ENCODE measurements at regions not wholly inside any gene's neighbourhood (a gene's known extent, or its start where the extent isn't known, plus 50 kb on each side); places are given as distances from the start of the nearest gene placed in this dataset.
"Not testable (repeated sequence)": the region's sequence is repeated elsewhere in the genome, so short reads cannot be mapped to it uniquely, and the experiment has no call there.

DNA sequence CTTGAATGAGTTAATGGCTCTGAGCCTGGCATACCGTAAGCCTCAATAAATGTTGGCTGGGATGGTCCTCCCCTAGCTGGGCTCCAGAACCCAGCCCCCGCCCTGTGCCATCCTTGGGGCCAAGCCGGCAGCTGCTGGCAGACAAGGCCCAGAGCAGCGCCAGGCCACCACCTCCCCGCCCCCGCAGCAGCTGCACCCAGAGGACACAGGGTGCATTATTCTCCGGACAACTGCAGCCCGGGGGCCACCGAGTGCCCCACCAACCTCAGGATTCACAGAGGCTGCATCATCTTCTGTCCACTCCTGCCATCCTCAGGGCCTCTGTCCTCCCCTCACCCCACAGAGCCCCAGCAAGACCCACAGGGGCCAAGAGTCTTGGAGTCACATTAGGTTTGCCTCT is 92.7 kb downstream of the NCOR2 start:
- no peak for DNase-seq

DNA sequence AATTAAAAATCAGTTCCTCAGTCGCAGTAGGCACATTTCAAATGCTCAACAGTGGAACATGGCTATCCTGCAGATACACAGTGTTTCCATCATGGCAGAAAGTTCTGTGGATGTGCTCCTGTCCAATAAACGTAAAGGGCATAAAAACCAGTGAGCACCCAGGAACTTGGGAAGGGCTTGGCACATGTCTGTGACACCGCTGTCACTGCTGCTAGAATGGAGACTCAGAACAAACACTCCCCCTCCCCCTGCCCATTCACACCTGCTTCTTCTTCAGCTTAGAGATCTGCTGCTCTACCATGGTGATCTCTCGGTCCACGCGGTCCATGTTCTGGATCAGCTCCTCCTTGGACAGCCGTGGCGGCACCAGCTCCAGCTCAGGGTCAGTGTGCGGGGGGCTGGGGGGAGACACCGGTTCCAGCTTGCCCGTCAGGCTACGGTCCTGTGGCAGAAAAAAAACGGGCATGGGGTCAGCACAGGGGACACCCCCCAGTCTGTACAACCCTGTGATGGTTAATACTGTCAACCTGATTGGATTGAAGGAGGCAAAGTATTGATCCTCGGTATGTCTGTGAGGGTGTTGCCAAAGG is 94.6 kb downstream of the NCOR2 start:
- DNase-seq: no peak

GRCh38 chr12:124471828-124472227 is 95.6 kb downstream of the NCOR2 start:
- no peak for DNase-seq

DNA sequence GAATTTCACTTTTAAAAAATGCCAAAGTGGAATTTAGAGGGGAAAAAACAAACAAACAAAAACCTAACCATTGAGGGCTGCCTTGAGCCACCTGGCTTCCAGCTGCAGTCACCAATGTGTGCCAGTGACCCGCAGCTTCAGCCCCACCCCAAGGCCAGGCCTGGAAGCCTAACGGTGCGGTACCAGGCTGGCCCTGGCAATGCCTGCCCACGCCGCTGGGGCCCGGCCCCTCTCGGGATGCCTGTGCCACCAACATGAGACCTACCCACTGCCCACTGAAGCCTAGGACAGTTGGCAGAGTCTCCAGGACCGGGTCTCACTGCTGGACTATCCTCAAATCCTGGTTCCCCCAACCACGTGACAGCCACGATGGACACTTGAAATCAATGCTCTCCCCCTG is 96.6 kb downstream of the NCOR2 start:
- no peak for DNase-seq

DNA sequence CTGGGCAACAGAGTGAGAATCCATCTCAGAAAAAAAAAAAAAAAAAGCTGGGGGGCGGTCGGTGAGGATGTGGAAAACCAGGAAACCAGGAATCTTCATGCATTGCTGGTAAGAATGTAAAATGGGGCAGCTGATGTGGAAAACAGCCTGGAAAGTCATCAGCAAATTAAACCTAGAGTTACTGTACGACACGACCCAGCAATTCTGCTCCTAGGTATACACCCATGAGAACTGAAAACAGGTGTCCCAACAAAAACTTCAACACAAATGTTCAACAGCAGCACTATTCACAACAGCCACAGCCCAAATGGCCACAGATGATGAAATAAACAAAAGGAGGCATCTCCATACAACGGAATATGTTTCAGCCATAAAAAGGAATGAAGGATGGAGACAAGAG is 97.3 kb downstream of the NCOR2 start:
- DNase-seq: no peak

DNA sequence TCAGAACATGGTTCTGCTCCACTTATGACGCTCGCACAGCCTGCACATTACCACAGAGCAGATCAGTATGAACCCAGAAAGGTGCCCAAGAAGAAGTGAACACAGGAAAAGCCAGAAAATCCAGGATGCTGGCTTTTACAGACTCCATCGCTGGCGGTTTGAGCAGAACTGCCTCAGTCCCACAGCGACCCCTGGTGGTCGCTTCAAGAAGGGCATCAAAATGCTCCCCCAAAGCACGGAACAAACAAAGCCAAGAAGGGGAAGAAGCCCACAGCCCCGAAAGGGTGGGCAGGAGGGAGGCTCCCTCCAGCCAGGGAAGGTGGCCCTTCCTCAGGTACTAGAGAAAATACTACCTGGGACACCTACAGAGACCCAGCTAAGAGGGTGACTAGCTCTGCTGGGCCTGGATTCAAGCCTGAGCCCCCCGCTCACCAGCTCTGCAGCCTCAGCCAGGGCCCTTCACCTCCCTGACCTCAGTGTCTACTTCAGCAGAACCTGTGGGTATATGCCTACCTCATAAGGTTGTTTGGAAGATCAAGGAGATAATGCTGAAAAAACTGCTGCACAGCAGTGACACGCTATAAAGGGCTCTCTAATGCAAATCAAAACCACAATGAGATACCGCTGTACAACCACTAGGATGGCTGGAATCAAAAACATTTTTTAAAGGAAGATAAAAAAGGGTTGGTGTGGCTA is 98.1 kb downstream of the NCOR2 start:
- no peak for DNase-seq

DNA sequence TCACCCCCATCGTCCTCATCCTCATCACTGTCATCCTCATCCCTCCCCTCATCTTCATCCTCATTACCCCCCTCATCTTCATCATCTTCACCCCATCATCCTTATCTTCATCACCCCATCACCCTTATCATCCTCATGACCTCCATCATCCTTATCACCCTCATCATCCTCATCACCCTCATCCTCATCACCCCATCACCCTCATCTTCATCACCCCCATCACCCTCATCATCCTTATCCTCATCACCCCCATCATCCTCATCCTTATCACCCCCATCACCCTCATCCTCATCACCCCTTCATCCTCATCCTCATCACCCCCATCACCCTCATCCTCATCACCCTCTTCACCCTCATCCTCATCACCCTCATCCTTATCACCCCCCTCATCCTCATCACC is 99.9 kb downstream of the NCOR2 start:
- not testable (repeated sequence) for DNase-seq

DNA sequence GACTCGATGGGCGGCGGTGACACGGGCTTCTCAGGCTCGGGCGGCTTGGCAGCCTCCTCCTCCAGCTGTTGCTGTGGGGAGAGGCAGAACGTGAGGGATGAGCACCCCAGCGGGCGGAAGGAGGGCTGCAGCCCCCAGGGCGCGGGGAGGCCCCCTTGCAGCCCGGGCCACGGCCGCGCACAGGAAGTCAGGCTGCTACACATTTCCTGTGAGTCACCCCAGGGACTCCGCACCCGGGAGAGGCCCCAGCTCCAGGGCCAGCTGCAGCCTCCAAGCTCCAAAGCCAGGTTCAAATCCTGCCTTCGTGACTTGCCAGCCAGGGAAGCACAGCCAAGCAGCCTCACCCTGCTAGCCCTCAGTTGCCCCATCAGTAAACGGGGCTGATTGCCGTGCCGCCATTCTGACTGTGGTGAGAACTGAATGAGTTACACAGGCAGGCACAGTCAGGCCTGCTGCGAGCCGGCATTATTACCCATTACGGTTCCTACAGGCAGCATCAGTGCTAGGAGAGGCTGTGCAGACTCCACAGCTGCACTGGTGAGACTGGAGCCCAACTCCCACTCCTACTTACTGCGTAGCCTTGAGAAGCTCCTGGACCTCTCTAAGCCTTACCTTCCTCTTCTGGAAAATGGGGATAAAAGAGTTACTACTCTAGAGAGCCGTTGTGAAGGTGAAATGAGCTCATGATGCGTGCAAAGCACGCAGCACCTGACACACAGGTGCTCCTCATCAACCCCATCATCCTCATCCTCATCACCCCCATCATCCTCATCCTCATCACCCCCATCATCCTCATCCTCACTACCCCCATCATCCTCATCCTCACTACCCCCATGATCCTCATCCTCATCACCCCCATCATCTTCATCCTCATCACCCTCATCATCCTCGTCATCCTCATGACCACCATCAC is 100.9 kb downstream of the NCOR2 start:
- no peak for DNase-seq

DNA sequence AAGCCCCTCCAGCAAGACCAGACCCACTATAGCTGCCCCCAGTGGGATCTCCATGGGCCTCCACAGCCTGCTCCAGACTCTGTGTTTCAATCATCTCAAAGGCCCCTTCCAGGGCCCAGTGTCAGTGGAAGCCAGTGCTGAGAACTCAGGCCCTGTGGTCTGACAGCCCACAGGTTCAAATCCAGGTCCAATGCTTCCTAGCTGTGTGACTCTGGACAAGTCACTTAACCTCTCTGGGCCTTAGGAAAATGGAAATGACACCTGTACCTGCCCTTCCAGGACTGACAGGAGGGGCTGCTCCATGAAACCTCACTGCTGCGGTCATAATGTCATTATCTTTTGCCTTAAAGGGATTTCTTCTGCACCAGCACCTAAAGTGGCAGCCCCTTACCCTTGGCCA is 101.9 kb downstream of the NCOR2 start:
- DNase-seq: no peak

GRCh38 chr12:124464830-124465229 is 102.6 kb downstream of the NCOR2 start:
- DNase-seq: no peak

DNA sequence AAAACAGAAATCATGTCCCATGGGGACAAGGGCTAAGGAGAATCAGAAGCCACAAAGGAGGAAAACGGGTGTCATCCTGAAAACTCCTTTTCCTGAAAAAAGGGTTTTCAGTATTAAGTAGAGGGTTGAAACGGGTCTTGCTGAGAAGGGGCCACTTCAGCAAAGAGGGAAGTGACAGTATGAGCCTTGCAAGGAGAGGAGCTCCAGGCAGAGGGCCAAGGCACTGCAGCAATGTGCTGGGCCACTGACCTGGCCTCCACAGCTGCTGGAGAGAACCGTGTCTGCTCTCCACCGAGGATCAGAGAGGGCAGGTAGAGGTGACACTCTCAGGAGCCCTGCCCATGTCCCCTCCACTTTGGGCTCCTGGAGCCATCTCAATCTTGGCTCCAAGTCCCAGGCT is 103.3 kb downstream of the NCOR2 start:
- no peak for DNase-seq

GRCh38 chr12:124463341-124463921 is 104.0 kb downstream of the NCOR2 start:
- DNase-seq: no peak

- DNase-seq: no peak
These were observed 104.7 kb downstream of the NCOR2 start for GRCh38 chr12:124462750-124463149.

DNA sequence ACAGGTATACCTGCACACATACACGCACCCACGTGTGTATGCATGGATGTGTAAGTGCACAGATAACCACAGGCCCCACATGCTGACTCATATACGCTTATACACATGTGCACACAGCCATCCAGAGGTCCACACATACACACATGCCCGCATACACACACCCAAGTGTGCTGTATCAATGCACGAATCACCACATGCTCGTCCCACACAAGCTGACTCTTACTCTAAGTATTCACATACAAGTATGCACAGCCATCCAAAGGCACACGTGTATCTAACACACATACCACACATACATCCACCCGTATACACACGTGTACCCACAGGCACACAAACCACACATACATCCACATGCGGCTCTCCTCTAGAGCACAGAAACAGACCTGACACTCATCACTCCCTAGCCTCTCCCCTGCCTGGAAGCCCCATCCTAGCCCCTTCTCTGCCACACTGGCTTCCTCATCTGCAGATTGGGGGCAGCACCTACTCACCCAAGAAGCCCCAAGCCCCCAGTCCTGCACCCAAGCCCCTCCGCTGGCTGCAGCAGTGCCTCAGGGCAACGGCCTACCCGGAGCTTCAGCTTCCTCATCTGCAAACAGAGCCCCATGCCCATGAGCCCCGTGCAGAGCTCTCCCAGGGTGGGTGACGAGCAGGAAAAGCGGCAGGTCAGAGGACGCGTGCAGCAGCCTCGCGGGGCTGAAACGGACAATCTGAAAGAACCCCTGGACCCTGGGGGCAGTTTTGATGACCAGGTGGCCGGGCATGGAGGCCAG is 105.4 kb downstream of the NCOR2 start:
- no peak for DNase-seq

DNA sequence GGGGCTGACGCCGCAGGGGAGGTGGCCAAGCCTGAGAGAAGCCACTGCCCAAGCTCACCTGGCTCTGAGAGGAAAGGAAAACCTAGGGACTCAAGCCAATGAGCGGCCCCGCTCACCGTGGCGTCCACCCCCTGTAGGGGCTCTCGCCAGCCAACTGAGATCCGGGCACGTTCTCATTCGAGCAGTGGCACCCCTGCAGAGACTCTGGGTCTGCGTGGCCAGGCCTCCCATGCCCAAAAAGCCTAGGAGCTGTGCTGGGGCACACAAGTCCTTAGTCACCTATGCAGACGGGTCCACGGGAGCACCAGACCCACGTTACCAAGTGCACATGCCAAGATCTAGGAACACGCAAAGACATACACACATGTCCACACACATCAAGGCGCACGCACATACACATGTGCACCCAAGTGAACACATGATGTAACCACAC is 106.2 kb downstream of the NCOR2 start:
- DNase-seq: no peak

GRCh38 chr12:124460771-124461170 is 106.6 kb downstream of the NCOR2 start:
- DNase-seq: no peak

DNA sequence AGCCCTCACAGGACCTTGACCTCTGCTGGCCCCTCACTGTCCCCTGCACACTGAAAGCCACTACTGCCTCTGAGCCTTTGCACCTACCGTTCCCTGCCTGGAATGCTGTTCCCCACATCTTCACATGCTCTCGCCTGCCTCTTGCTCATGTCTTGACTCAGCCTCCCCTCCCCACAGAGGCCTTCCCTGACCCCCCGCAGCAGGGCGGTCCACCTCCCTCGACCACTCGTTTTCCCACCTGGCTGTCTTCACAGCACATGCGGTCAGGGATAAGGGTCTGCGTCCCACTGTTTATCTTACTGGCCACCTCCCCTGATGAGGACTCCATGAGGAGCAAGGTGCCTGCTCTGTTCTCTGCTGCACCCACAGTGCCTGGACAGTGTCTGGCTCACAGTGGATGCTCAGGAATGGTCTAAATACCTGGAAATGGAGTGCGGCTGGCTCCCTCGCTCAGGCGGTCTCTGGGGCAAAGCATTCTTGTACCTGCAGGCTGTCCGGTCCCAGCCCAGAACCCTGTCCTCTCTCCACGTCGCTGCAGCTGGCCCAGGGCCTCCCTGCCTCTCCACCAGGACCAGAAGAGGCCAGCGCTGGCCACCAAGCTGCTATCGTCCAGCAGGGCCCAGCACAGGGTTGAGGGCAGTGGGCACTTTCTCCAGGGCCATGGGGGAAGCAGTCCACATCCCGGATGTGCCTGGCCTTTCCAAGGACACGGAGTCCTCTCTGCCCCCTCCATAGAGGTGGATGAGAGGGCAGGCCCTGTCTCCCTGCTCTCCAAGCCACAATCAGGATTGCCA is 107.4 kb downstream of the NCOR2 start:
- no peak for DNase-seq

DNA sequence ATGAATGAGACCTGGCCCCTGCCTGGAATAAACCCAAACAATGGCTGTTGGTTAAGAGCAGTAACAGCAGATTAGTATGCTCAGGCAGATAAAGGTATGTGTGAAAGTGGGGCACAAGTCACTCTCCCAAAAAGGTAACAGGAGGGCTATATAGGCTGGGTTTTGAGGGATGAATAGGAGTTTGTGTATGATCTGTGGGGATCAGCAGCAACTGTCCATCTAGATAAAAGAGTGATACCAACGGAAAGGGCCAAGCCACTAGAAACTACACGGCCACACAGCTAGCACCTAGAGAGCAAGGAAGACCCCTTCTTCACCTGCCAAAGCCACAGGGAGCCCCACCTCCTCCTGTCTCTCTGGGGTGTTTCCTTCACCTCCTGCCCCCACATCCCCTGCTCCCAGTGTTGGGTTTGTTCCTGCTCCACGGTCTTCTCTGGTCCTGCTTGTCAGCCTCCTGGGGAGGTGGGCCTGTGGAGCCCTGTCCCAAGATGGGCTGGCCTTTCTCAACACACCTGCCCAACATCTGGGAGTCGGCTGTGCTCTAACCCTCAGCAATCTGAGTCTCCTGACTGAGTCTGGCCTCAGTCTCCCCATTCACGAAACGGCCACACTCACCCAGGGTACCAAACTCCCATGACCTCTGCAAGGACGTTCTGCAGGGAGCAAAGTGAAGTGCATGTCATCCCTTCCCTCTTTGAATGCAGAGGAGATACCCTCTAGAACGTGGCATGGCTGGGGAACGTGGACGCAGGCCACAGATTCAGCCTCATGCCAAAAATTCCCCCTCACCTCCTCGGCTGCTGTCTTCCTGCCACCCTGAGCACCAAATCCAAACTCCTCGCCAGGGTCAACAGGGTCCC is 108.2 kb downstream of the NCOR2 start:
- no peak for DNase-seq

- DNase-seq: no peak
These were observed 109.0 kb downstream of the NCOR2 start for GRCh38 chr12:124458220-124458991.

Measured in NCI-H1105 (cell line).